ENCODE measurements at regions not wholly inside any gene's neighbourhood (a gene's known extent, or its start where the extent isn't known, plus 50 kb on each side); places are given as distances from the start of the nearest gene placed in this dataset.

DNA sequence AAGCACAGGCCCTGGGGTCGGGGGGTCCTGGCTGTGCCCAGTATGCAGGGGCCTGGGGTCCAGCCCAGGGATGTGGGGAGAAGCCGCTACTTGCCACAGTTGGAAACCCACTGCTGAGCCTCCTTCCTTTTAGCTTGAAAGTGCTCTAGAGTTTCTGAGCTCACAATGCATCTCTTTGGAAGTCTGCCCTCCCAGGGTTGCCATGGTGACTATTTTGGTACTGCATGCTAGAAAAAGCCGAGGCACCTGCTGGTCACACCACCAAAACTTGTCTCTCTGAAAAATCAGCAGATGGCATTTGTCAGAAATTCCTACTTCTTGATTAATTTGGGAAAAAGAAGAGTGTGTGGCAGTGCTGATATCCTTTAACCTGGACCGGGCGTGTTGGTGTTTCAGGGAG, 151.8 kb downstream of the SEC61B start:
- TF ChIP-seq, protein P1, sequence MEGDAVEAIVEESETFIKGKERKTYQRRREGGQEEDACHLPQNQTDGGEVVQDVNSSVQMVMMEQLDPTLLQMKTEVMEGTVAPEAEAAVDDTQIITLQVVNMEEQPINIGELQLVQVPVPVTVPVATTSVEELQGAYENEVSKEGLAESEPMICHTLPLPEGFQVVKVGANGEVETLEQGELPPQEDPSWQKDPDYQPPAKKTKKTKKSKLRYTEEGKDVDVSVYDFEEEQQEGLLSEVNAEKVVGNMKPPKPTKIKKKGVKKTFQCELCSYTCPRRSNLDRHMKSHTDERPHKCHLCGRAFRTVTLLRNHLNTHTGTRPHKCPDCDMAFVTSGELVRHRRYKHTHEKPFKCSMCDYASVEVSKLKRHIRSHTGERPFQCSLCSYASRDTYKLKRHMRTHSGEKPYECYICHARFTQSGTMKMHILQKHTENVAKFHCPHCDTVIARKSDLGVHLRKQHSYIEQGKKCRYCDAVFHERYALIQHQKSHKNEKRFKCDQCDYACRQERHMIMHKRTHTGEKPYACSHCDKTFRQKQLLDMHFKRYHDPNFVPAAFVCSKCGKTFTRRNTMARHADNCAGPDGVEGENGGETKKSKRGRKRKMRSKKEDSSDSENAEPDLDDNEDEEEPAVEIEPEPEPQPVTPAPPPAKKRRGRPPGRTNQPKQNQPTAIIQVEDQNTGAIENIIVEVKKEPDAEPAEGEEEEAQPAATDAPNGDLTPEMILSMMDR (IDR thresholded peaks at IDR 0.05) = no peak
- TF ChIP-seq POLR2A (IDR thresholded peaks at IDR 0.05) (no peak), POLR2AphosphoS5 (IDR thresholded peaks at IDR 0.05) (no peak)
